ENCODE measurements at regions not wholly inside any gene's neighbourhood (a gene's known extent, or its start where the extent isn't known, plus 50 kb on each side); places are given as distances from the start of the nearest gene placed in this dataset.

DNA sequence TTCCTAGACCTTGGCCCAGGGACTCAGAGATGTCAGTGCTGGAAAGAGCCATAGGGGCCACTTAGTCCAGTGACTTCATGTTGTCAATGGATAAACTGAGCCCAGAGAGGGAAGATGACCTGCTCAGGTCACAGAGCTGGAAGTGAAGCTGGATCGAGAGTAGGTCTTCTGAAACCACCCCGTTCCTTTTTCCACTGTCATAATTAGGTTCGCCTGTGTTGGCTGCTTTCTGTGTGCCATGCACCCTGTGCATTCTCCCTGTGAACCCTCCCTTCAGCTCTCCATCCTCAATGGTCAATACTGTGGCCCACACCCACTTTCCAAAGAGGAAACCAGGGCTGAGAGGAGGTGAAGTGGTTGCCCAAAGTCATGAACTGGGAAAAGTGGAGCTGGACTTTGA, 74.8 kb downstream of the CCR1 start (continued):
- TF ChIP-seq, protein P1, sequence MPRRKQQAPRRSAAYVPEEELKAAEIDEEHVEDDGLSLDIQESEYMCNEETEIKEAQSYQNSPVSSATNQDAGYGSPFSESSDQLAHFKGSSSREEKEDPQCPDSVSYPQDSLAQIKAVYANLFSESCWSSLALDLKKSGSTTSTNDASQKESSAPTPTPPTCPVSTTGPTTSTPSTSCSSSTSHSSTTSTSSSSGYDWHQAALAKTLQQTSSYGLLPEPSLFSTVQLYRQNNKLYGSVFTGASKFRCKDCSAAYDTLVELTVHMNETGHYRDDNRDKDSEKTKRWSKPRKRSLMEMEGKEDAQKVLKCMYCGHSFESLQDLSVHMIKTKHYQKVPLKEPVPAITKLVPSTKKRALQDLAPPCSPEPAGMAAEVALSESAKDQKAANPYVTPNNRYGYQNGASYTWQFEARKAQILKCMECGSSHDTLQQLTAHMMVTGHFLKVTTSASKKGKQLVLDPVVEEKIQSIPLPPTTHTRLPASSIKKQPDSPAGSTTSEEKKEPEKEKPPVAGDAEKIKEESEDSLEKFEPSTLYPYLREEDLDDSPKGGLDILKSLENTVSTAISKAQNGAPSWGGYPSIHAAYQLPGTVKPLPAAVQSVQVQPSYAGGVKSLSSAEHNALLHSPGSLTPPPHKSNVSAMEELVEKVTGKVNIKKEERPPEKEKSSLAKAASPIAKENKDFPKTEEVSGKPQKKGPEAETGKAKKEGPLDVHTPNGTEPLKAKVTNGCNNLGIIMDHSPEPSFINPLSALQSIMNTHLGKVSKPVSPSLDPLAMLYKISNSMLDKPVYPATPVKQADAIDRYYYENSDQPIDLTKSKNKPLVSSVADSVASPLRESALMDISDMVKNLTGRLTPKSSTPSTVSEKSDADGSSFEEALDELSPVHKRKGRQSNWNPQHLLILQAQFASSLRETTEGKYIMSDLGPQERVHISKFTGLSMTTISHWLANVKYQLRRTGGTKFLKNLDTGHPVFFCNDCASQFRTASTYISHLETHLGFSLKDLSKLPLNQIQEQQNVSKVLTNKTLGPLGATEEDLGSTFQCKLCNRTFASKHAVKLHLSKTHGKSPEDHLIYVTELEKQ (CRISPR knock-in tag; IDR thresholded peaks at IDR 0.05), result no peak
- TF ChIP-seq RBM39 (optimal IDR thresholded peaks at IDR 0.05; ENCODE audit: low read depth, low read length) (no peak), HDAC3 (IDR thresholded peaks at IDR 0.05; ENCODE audit: borderline replicate concordance, partially characterized antibody) (no peak), ELF2 (CRISPR knock-in tag; IDR thresholded peaks at IDR 0.05) (no peak)
- TF ChIP-seq, protein P2, sequence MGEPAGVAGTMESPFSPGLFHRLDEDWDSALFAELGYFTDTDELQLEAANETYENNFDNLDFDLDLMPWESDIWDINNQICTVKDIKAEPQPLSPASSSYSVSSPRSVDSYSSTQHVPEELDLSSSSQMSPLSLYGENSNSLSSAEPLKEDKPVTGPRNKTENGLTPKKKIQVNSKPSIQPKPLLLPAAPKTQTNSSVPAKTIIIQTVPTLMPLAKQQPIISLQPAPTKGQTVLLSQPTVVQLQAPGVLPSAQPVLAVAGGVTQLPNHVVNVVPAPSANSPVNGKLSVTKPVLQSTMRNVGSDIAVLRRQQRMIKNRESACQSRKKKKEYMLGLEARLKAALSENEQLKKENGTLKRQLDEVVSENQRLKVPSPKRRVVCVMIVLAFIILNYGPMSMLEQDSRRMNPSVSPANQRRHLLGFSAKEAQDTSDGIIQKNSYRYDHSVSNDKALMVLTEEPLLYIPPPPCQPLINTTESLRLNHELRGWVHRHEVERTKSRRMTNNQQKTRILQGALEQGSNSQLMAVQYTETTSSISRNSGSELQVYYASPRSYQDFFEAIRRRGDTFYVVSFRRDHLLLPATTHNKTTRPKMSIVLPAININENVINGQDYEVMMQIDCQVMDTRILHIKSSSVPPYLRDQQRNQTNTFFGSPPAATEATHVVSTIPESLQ (CRISPR knock-in tag; IDR thresholded peaks at IDR 0.05), result no peak

DNA sequence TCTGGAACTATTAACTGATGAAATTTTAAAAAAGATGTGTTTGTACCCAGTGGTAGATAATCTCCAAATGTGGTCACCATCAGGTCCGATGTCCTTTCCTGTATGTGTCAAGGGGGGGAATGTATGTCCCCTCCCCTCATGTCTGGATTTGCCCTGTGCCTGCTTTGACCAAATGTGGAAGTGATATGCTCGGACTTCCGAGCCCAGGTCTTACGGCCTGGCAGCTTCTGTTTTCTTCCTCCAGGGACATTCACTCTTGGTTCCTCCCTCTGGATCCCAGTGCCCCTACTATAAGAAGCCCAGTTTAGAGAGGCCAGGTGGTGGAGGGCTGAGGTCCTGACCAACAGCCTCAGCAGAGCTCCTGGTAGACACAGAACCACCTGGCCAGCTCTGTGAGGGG, 75.5 kb downstream of the CCR1 start:
- intact Hi-C loops (cut with micrococcal nuclease), result no loop called here
- POLR2A ChIA-PET, result interaction anchor here (1.4 kb wide), 1 partner anchor 13 kb away, joined by 5 read pairs; no protein-coding TSS in a partner anchor
- BruUV-seq (replicated peaks), result no TSS peak
- 3% methylated on average over 4 of the region's 4 CpGs for WGBS (ENCODE audit: insufficient coverage, low coverage, missing lambda C conversion rate)
- no peak overlapping the region for H3K4me2 ChIP-seq (ENCODE audit: insufficient read depth, low read length)
- DNase-seq (ENCODE audit: extremely low read depth in 1 of 4, low spot score in 3 of 4) (no peak), FAIRE-seq (no peak), ATAC-seq (no peak)
- TF ChIP-seq TGIF2 (CRISPR knock-in tag; IDR thresholded peaks at IDR 0.05), result no peak
- TF ChIP-seq, protein P3, sequence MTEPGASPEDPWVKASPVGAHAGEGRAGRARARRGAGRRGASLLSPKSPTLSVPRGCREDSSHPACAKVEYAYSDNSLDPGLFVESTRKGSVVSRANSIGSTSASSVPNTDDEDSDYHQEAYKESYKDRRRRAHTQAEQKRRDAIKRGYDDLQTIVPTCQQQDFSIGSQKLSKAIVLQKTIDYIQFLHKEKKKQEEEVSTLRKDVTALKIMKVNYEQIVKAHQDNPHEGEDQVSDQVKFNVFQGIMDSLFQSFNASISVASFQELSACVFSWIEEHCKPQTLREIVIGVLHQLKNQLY (CRISPR knock-in tag; conservative IDR thresholded peaks at IDR 0.05), result no peak
- no peak for TF ChIP-seq ZNF445 (CRISPR knock-in tag; IDR thresholded peaks at IDR 0.05; ENCODE audit: low read depth)
- no peak for TF ChIP-seq ELF4 (CRISPR knock-in tag; IDR thresholded peaks at IDR 0.05)
- no peak for TF ChIP-seq MECOM (CRISPR knock-in tag; IDR thresholded peaks at IDR 0.05)
- TF ChIP-seq ZNF253 (CRISPR knock-in tag; conservative IDR thresholded peaks at IDR 0.05), result no peak
- no peak for TF ChIP-seq PHB2 (IDR thresholded peaks at IDR 0.05; ENCODE audit: low read depth)
- no peak for TF ChIP-seq ZSCAN29 (IDR thresholded peaks at IDR 0.05)
- no peak for TF ChIP-seq NR2F6 (CRISPR knock-in tag; IDR thresholded peaks at IDR 0.05)
- TF ChIP-seq ZNF695 (CRISPR knock-in tag; IDR thresholded peaks at IDR 0.05), result no peak
- TF ChIP-seq BRD9 (IDR thresholded peaks at IDR 0.05; ENCODE audit: low read depth, partially characterized antibody), result no peak
- H3K27me3 ChIP-seq (ENCODE audit: control insufficient read depth in 2 of 2, insufficient read depth in 2 of 2, low read length in 2 of 2), result peaks cover 0 to 19% of the 10 kb centered on the region in 2 experiments; a peak in 3 of 5 replicates
- no peak overlapping the region for H3K9ac ChIP-seq (ENCODE audit: insufficient read depth in 1 of 2, low read depth in 2 of 2, low read length in 2 of 2)
- no peaks in the 10 kb centered on the region for H3K9me3 ChIP-seq (replicated peaks; ENCODE audit: control insufficient read depth, insufficient read depth, low read depth, low read length)
- CTCF ChIA-PET (ENCODE audit: low intra/inter-chr PET ratio), result no interaction called here
- no peaks in the 10 kb centered on the region for H3K79me2 ChIP-seq (ENCODE audit: control insufficient read depth, insufficient read depth, low read length)
- H3K9me1 ChIP-seq (ENCODE audit: control insufficient read depth, insufficient read depth, low read length), result no peaks in the 10 kb centered on the region
- no peaks in the 10 kb centered on the region for H3K36me3 ChIP-seq (ENCODE audit: control insufficient read depth, insufficient read depth, low read length)
- no peak overlapping the region for H3K27ac ChIP-seq (ENCODE audit: extremely low read depth, low read depth, low read length)
- no peak overlapping the region for H2AFZ ChIP-seq (ENCODE audit: low read depth, low read length)
- no peak overlapping the region for H3K4me3 ChIP-seq
- no peaks in the 10 kb centered on the region for H4K20me1 ChIP-seq (replicated peaks; ENCODE audit: control insufficient read depth, insufficient read depth, low read length)
- no peaks in the 10 kb centered on the region for H3K4me1 ChIP-seq (replicated peaks in 1 of 2; ENCODE audit: control insufficient read depth in 2 of 2, insufficient read depth in 2 of 2, low read length in 2 of 2)
- in situ Hi-C loops (cut with MboI), result no loop called here
